NCI-H2171 treated with DMSO at 0.1 percent for 48 hours (cell line): ENCODE measurements at regions not wholly inside any gene's neighbourhood (a gene's known extent, or its start where the extent isn't known, plus 50 kb on each side); places are given as distances from the start of the nearest gene placed in this dataset.

Experiments used
- DNase-seq: peaks from one replicate; lab custom pipeline; 2025; lab: John Stamatoyannopoulos, UW

- DNase-seq, result no peak
These were observed 122.9 kb upstream of the ADAMTSL1 start for GRCh38 chr9:18350995-18351595.

- no peak for DNase-seq
These were observed 121.2 kb upstream of the ADAMTSL1 start for GRCh38 chr9:18352711-18353110.

- DNase-seq, result no peak
These were observed 120.5 kb upstream of the ADAMTSL1 start for GRCh38 chr9:18353473-18353872.

GRCh38 chr9:18357321-18357720 is 116.6 kb upstream of the ADAMTSL1 start:
- DNase-seq, result no peak

- DNase-seq, result no peak
These were observed 115.6 kb upstream of the ADAMTSL1 start for GRCh38 chr9:18358325-18358724.

- no peak for DNase-seq
These were observed 114.6 kb upstream of the ADAMTSL1 start for GRCh38 chr9:18359335-18359734.

- DNase-seq, result no peak
These were observed 113.9 kb upstream of the ADAMTSL1 start for GRCh38 chr9:18360005-18360404.

GRCh38 chr9:18361646-18362045 is 112.3 kb upstream of the ADAMTSL1 start:
- DNase-seq, result no peak

GRCh38 chr9:18362166-18362565 is 111.8 kb upstream of the ADAMTSL1 start:
- DNase-seq, result no peak

GRCh38 chr9:18362901-18363685 is 110.9 kb upstream of the ADAMTSL1 start:
- no peak for DNase-seq

GRCh38 chr9:18365651-18366050 is 108.3 kb upstream of the ADAMTSL1 start:
- DNase-seq, result no peak

- no peak for DNase-seq
These were observed 107.8 kb upstream of the ADAMTSL1 start for GRCh38 chr9:18366184-18366583.

GRCh38 chr9:18368206-18368605 is 105.7 kb upstream of the ADAMTSL1 start:
- DNase-seq, result no peak

- DNase-seq, result no peak
These were observed 102.8 kb upstream of the ADAMTSL1 start for GRCh38 chr9:18371141-18371540.

- DNase-seq, result no peak
These were observed 102.3 kb upstream of the ADAMTSL1 start for GRCh38 chr9:18371621-18372020.

GRCh38 chr9:18379073-18379811 is 94.7 kb upstream of the ADAMTSL1 start:
- DNase-seq, result peak; percentile 35

- no peak for DNase-seq
These were observed 91.7 kb upstream of the ADAMTSL1 start for GRCh38 chr9:18382243-18382642.

GRCh38 chr9:18384066-18384465 is 89.9 kb upstream of the ADAMTSL1 start:
- DNase-seq, result no peak

- no peak for DNase-seq
These were observed 88.1 kb upstream of the ADAMTSL1 start for GRCh38 chr9:18385696-18386490.

GRCh38 chr9:18390393-18390792 is 83.6 kb upstream of the ADAMTSL1 start:
- peak; percentile 48 for DNase-seq

GRCh38 chr9:18393340-18394130 is 80.4 kb upstream of the ADAMTSL1 start:
- peak; percentile 90 for DNase-seq
